ENCODE measurements at regions not wholly inside any gene's neighbourhood (a gene's known extent, or its start where the extent isn't known, plus 50 kb on each side); places are given as distances from the start of the nearest gene placed in this dataset.

DNA sequence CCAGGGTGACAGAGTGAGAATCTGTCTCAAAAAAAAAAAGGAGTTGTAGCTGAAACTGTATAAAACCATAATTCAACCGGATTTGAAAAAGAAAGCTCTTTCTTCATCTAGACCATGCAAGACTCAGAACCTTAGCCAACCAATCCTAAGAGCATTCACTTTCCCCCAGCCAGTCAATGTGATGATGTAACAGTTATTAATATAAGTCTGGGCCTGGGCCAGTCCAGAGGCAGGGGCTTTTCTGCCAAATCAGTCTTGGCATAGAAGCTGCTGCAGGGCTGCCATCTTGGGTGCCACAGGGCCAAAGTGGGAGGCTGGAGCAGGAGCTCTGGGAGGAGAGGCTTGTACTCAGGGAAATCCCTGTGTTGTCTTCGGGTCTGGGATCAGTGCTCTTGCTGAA, 288.4 kb downstream of the CLIC5 start:
- Histone ChIP-seq H3K9me3 (peaks cover 0 to 3% (median under 1%) of the 10 kb centered on the region in 4 donors), H3K27me3 (no peaks in the 10 kb centered on the region), H3K4me1 (peaks cover 0 to 8% (median 0%) of the 10 kb centered on the region in 4 donors), H3K27ac (no peak overlapping the region), H3K36me3 (no peaks in the 10 kb centered on the region), H3K4me3 (no peak overlapping the region)
- TF ChIP-seq POLR2A (IDR thresholded peaks at IDR 0.05) (no peak), EP300 (IDR thresholded peaks at IDR 0.05) (no peak)
- no peak for DNase-seq
- WGBS, 2 donors = 77 to 87% methylated on average over 2 of the region's 2 CpGs
- intact Hi-C loops (cut with DNase I) = no loop called here

DNA sequence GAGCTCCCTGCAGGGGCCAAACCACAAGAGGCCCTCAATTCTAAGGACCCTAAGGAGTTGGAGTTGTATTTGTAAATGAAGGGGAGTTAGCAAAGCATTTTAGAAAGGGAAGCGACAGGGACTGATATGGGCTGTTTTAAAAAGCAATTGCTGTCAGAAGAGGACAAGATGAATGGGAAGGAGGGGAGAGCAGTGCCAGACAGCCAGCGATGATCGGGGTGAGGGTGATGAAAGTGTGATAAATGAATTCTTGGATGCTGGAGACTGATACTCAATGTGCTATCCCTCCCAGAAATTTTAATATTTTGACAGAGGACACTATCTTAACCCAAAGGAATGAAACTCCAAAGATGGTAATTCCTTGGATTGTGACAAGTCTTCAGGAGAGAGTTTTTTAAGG, 289.2 kb downstream of the CLIC5 start:
- Histone ChIP-seq H3K27me3 (no peaks in the 10 kb centered on the region), H3K4me3 (no peak overlapping the region), H3K27ac (no peak overlapping the region), H3K4me1 (peaks cover 0 to 8% (median 0%) of the 10 kb centered on the region in 4 donors), H3K36me3 (no peaks in the 10 kb centered on the region), H3K9me3 (peaks cover 0 to 3% (median under 1%) of the 10 kb centered on the region in 4 donors)
- TF ChIP-seq POLR2AphosphoS5 (IDR thresholded peaks at IDR 0.05) = no peak
- TF ChIP-seq POLR2A (IDR thresholded peaks at IDR 0.05) = no peak
- no peak for TF ChIP-seq EP300 (IDR thresholded peaks at IDR 0.05)
- TF ChIP-seq, protein P1, sequence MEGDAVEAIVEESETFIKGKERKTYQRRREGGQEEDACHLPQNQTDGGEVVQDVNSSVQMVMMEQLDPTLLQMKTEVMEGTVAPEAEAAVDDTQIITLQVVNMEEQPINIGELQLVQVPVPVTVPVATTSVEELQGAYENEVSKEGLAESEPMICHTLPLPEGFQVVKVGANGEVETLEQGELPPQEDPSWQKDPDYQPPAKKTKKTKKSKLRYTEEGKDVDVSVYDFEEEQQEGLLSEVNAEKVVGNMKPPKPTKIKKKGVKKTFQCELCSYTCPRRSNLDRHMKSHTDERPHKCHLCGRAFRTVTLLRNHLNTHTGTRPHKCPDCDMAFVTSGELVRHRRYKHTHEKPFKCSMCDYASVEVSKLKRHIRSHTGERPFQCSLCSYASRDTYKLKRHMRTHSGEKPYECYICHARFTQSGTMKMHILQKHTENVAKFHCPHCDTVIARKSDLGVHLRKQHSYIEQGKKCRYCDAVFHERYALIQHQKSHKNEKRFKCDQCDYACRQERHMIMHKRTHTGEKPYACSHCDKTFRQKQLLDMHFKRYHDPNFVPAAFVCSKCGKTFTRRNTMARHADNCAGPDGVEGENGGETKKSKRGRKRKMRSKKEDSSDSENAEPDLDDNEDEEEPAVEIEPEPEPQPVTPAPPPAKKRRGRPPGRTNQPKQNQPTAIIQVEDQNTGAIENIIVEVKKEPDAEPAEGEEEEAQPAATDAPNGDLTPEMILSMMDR (IDR thresholded peaks at IDR 0.05) = no peak
- intact Hi-C loops (cut with DNase I) = no loop called here
- no peak for DNase-seq
- WGBS, 2 donors = 94 to 96% methylated on average over 3 of the region's 3 CpGs

DNA sequence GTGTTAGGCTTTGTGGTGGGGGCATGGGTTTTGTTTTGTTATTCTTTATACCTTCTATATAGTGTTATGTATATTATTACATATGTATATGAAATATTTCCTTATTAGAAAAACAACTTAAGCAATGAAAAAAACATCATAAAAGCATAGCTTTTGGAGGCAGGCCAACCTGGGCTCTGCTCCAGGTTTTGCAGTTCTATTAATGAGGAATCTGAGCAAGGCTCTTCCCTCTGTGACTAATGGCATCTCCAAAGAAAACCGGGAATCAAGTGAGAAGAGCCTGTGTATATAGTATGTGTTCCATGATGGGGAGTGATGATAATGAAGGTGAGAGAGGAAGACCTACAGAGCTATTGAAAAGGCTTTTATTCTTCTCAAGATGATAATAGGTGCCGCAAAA, 291.1 kb downstream of the CLIC5 start:
- TF ChIP-seq POLR2AphosphoS5 (IDR thresholded peaks at IDR 0.05) (no peak), POLR2A (IDR thresholded peaks at IDR 0.05) (no peak), EP300 (IDR thresholded peaks at IDR 0.05) (no peak)
- TF ChIP-seq, protein P1 (IDR thresholded peaks at IDR 0.05) = no peak
- Histone ChIP-seq H3K4me1 (peaks cover 0 to 8% (median 0%) of the 10 kb centered on the region in 4 donors), H3K9me3 (peaks cover 0 to 3% (median under 1%) of the 10 kb centered on the region in 4 donors), H3K27ac (no peak overlapping the region), H3K4me3 (no peak overlapping the region), H3K36me3 (no peaks in the 10 kb centered on the region), H3K27me3 (no peaks in the 10 kb centered on the region)
- WGBS, 2 donors = 53 to 69% methylated on average over 2 of the region's 2 CpGs
- DNase-seq = no peak
- intact Hi-C loops (cut with DNase I) = no loop called here

DNA sequence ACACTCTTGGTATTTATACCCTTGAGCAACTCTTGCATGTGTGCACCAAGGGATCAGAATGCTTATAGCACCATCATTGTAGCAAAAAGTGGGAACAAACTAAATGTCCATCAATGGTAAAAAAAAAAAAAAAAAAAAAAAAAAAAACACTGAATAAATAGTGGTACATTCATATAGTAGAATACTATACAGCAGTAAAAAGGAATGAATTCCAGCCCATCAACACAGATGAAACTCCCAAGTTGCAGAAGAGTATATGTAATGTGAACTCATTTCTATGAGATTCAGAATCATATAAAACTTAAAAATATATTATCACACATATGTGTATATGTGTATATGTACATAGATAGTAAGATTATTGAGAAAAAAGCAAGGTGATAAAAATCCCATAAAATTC, 291.6 kb downstream of the CLIC5 start:
- Histone ChIP-seq H3K27me3 (no peaks in the 10 kb centered on the region), H3K27ac (no peak overlapping the region), H3K4me3 (no peak overlapping the region), H3K4me1 (peaks cover 0 to 8% (median 0%) of the 10 kb centered on the region in 4 donors), H3K9me3 (peaks cover 0 to 3% (median under 1%) of the 10 kb centered on the region in 4 donors), H3K36me3 (no peaks in the 10 kb centered on the region)
- no peak for DNase-seq
- TF ChIP-seq EP300 (IDR thresholded peaks at IDR 0.05) = no peak
- no peak for TF ChIP-seq POLR2A (IDR thresholded peaks at IDR 0.05)
- TF ChIP-seq, protein P1 (IDR thresholded peaks at IDR 0.05) = no peak
- intact Hi-C loops (cut with DNase I) = no loop called here

DNA sequence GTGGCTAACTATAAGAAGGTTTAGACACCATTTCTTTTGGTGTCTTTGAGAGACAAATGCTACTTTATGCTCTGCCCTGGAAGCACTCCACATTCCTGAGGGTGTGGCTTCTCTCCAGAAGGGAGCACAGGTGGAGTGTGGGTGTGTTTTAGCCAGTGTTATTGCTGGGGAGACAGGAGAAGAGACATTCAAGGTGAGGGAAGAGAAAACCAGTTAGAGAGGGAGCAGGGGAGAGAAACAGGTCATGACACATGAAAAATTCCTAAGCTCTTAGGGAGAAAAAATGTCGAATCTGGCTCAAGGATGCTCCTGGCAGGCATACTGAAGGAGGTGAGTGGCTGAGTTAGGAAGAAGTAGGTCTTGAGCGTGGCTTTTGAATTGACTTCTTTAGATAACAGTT, 292.8 kb downstream of the CLIC5 start:
- WGBS, 2 donors = 66 to 86% methylated on average over 2 of the region's 2 CpGs
- Histone ChIP-seq H3K27me3 (no peaks in the 10 kb centered on the region), H3K9me3 (peaks cover 0 to 3% (median under 1%) of the 10 kb centered on the region in 4 donors), H3K27ac (no peak overlapping the region), H3K4me1 (peaks cover 0 to 8% (median 0%) of the 10 kb centered on the region in 4 donors), H3K4me3 (no peak overlapping the region), H3K36me3 (no peaks in the 10 kb centered on the region)
- intact Hi-C loops (cut with DNase I) = no loop called here
- no peak for DNase-seq
- TF ChIP-seq EP300 (IDR thresholded peaks at IDR 0.05) (no peak), POLR2AphosphoS5 (IDR thresholded peaks at IDR 0.05) (no peak), POLR2A (IDR thresholded peaks at IDR 0.05) (no peak)
- TF ChIP-seq, protein P1 (IDR thresholded peaks at IDR 0.05) = no peak

Data from sigmoid colon (tissue), 6 donors.